ENCODE measurements at regions not wholly inside any gene's neighbourhood (a gene's known extent, or its start where the extent isn't known, plus 50 kb on each side); places are given as distances from the start of the nearest gene placed in this dataset.

DNA sequence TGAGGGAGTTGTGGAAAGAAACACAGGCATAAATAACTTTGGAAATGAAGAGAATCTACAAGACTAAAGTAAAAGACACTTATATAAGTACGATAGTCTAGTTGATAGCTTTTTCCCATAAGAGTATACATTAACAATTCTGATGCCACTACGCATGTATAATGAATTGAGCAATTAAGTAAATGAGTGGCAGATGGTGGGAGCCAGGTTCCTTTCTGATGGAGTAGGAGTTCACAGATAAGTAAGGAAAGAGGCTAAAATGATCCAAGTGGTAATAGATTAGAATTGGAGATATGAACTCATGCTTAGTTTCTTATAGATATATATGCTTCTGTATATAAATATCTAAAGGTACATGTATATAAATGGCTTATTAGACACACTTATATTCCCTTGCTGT lies 368.3 kb downstream of the FAM181B start:
- DNase-seq = no peak

- no peak for DNase-seq
Measured at GRCh38 chr11:82356316-82356715, 377.3 kb downstream of the FAM181B start.

DNA sequence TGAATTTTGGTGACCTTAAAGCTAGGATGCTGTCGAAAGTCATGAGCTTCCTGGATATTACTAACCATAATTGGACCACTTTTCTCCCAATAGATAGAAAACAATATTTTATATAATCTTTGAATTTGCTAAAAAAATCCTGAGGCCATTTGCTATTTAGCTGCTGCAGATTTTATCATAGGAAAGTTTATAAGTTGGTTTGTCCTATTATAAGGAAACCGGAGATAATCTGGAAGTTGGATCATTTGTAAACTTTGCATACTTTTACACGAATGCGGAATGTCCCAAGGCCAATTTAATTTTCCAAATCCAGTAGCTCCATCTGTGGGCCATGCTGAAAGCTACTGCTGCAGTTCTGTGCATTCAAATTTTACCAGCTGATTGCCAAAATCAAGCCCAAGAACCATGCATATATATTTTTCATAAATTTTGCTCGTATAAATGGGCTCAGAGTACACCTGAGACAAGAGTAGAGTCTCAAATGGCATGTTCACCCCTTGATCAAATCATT lies 378.3 kb downstream of the FAM181B start:
- no peak for DNase-seq

- no peak for DNase-seq
Measured at GRCh38 chr11:82326853-82327252, 406.8 kb downstream of the FAM181B start.

DNA sequence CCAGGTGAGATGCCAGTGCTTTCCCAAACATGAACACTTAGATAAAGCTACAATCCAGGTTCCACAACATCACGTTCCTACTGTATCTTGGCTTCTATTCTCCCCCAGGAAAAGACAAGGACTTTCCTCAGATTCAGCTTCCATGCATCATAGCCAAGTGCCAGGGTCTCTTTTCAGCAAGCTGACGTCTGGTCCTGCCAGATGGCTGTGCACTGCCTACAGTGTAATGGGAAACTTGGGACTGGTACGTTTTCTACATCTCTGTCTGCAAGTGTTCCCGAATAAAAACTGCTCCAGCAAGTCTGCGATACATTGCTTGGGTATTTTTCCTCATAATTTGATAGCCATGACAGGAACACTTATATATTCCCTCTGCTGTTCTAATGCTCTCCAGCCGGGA lies 412.5 kb downstream of the FAM181B start:
- DNase-seq = no peak

DNA sequence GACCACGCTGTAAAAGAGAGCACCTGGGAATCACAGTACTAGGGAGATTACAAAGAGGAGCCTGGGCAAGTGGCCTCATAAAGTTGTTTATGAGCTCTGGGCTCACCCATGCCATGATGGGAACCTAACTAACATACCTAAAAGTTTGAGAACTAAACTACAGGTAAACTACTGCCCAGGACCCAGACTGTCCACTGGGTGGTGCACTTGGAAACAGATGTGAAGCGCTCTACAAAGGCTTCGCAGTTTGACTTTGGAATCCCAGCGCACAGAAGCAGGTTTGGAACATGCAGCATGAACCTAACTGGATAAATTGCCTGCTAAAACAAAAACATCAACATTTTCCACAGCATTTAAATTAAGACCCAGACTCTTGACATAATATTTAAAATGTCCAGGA lies 418.6 kb downstream of the FAM181B start:
- no peak for DNase-seq

GRCh38 chr11:82308979-82309378 lies 424.7 kb downstream of the FAM181B start:
- no peak for DNase-seq

DNA sequence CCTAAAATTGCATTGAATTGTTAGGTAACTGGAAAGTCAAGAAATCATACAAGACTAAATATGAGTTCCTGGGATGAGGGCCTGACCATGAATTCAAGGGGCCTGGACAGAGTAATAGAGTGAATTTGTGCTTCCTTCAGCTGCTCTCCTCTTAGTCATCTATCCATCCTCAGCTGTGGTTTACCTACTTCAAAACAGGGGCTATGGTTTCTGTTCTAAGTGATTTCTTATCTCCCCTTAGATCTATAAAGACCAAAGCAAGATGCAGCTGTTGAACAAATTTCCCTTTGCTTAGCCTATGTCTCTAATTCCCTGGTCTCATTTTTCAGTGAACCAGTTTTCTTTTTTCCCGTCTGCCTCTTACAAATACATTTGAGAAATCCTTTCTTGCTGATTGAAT lies 428.5 kb downstream of the FAM181B start:
- DNase-seq = no peak

- DNase-seq = no peak
Measured at GRCh38 chr11:82303671-82304070, 430.0 kb downstream of the FAM181B start.

- DNase-seq = no peak
Measured at GRCh38 chr11:82288471-82288870, 445.2 kb downstream of the FAM181B start.

DNA sequence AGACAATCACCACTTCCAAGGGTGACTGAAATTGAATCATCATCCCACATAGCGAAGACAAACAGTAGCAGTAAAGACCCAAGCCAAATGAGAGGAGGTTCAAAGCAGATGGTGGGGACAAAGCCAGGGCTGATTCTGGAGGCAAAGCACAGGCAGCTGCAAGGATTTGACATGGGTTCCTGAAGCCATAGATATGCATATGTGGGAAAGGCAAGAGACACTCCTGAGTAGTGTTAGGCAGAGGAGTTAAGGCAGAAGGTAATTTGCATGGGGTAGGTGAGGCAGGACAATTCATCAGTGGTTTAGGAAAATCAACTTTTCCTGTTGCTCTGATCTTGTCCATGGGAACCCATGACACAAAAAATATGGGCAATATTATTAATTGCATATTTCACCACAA lies 462.8 kb downstream of the FAM181B start:
- no peak for DNase-seq

GRCh38 chr11:82268627-82269026 lies 465.0 kb downstream of the FAM181B start:
- no peak for DNase-seq

- DNase-seq = no peak
Measured at GRCh38 chr11:82267186-82267585, 466.5 kb downstream of the FAM181B start.

DNA sequence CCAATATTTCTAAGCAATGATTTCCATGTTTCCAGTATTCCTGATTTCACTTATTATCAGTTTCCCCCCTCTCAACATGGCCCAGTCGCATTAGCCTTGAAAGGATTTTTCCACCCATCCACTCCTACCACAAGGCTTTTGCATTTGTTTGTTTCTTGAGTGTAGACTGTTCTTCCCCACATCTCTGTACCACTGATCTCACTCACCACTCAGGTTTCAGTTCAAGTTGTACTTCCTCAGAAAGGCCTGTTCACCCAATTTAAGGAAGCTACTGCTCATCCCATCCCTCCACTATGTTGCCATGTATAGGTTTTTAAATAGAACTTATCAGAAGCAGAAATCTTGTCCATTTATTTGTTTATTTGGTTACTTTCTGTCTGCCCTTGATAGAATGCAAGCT lies 472.3 kb downstream of the FAM181B start:
- DNase-seq = no peak

GRCh38 chr11:82250047-82250446 lies 483.6 kb downstream of the FAM181B start:
- no peak for DNase-seq

GRCh38 chr11:82246926-82247325 lies 486.7 kb downstream of the FAM181B start:
- DNase-seq = no peak

DNA sequence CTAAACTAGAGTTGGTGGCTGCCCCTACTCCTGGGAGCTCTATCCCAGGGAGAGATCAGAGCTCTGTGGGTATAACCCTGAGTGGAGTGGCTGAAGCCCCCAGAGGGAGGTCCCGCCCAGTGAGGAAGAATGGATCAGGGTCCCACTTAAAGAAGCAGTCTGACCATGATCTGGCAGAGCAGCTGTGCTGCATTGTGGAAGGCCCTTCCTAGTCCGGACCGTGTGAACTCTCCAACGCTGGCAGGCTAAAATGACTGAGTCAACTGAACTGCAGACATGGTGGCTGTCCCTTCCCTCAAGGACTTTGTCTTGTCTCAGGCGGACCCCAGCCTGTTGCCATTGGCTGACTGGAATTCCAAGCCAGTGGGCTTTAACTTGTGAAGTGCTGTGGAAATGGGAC lies 494.2 kb downstream of the FAM181B start:
- DNase-seq = no peak

GRCh38 chr11:82234256-82234655 lies 499.4 kb downstream of the FAM181B start:
- no peak for DNase-seq

- DNase-seq = no peak
Measured at GRCh38 chr11:82233201-82233600, 500.5 kb downstream of the FAM181B start.

GRCh38 chr11:82229341-82229740 lies 504.3 kb downstream of the FAM181B start:
- DNase-seq = no peak

DNA sequence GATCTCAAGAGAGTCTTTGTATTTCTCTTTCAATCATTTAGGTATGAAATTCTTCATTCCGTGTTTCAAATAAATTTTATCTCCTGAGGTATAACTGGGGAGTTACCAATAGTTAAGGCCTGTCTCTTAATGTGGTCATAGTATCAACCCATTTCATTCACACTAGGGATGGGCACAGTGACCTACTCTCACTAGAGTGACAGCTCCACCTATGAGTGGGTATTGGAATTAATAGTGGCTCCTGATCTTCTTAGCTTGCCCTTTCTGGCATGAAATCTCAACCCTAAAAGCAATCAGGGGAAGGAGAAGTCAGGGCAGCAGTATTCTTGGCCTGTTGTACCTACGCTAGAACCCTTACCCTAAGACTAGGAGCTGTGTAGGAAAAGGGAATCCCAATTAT lies 507.7 kb downstream of the FAM181B start:
- DNase-seq = no peak

GRCh38 chr11:82225502-82225901 lies 508.2 kb downstream of the FAM181B start:
- no peak for DNase-seq

DNA sequence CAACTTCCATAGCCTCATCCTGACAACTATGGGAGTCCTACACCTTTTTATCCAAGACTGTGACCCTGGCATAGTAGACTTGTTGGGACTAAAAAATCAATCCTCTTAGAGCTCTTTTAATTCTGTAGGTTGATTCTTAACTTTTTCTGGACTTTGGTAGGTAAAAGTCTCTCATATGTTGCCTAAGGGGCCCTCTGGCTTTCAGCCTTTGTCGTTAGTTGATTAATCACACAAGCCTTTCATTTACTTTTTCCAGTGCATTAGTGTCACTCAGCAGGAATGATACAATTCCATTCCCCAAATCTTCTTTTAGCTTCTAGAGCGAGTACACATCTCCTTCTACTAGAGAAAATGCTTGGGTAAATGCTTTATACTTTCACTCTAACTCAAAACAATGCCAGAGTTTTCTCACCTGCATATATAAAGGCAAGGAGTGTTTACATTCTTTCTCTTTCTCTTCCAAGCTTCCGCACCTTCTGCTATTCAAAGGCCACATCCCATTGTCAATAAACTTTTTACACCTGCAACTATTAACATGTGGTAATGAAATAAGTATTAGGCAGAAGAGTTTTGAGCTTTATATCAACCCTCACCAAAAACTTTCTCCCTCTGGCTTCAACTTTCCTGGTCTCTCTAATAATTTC lies 516.6 kb downstream of the FAM181B start:
- no peak for DNase-seq

DNA sequence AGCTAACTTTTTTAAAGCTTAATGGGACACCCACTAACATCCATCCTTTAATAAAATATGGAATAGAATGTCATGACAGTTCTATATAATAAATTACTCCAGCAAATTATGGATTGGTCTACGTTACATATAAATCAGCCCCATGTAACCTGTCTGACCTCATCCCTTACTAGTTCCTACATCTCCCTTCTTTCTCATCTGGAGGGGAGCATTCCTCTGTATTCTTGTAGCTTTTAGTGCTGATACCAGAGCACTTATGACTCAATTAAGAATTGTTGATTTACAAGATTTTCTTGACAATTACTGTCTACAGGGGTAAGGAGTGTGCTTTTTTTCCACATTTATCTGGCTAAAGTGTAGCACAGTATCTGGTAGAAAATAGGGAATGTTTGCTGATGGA lies 523.7 kb downstream of the FAM181B start:
- DNase-seq = no peak

DNA sequence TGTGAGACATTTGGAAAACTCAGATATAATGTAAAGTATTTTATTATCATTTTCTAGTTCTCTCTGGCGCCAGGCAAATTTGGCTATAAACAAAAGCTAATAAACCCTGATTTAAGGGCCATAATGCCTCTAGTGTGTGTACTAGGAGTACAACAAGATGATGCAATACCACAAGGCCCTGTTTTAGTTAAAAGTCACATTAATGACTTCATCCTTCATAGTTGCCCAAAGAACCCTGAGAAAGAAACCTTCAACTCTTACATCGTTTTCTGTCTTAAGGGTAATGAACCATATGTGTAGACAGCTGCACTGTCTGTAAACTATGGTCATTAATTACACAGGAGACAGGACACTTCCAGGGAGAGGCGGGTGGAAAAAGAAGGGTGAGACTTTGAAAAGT lies 538.4 kb downstream of the FAM181B start:
- DNase-seq = no peak

Measured in right hindlimb (tissue), 1 donor.